ENCODE measurements at regions not wholly inside any gene's neighbourhood (a gene's known extent, or its start where the extent isn't known, plus 50 kb on each side); places are given as distances from the start of the nearest gene placed in this dataset.
A peak's percentile ranks its signal among the peaks of the same experiment; 100 is the strongest.
"Not testable (repeated sequence)": the region's sequence is repeated elsewhere in the genome, so short reads cannot be mapped to it uniquely, and the experiment has no call there.

DNA sequence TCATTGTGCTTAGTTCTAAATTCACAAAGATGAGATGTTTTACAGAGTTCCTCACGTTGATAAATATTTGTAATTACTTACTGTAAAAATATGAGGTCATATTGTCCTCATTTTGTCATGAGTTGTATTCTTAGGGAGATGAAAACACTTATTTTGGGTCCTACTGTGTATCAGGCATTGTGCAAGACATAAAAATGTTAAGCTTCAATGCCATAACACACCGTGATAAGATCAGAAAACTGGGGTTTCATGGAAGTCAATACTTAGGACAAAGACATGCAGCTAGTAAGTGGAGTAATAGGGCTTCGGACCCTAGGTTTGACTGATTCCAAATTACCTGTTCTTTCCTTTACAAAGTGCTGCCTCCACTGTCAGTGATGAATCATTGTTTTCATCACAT lies 720.7 kb upstream of the ZP4 start:
- DNase-seq (ENCODE audit: low read depth, low spot score) = no peak
- in situ Hi-C loops (cut with HindIII; ENCODE audit: low pct_unique_long_range_greater_than_20kb, low sequenced_read_pairs) = no loop called here

DNA sequence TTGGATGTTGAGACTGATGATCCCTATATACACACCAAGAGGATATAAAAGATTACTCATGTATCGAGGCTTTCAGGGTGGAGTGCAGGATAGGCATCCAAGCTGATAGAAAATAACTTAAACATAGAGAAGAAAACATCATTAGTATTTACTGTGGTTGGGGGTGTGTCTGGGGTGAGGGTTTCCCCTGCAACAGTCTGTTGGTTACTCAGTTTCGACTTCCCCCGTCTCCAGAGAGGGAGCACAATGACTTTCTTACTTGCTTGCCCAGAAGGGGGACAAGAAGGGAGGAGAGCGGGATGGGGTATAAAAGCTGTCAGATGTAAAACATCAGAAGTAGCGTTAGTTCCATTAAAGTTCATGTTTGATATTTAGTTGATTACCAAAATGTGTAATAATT lies 717.4 kb upstream of the ZP4 start:
- no peak for DNase-seq (ENCODE audit: low read depth, low spot score)
- in situ Hi-C loops (cut with HindIII; ENCODE audit: low pct_unique_long_range_greater_than_20kb, low sequenced_read_pairs) = no loop called here

DNA sequence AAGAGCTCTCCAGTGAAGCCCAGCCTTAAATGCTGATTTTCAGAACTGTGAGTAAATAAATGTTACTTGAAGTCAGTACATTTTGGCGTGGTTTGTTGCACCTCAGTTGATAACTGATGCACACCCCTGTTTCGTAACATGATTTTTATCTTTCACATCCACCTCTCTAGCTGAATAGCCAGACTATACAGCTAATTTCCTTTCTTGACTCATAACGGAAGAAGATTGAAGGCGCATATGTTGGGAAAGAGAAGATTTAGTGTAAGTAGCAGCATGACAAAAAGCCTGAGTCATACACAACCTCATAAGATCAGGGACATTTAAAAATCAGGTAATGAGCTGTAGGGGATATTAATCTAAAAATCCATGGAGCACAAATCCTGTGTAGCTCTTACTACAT lies 716.2 kb upstream of the ZP4 start:
- DNase-seq (ENCODE audit: low read depth, low spot score) = no peak

DNA sequence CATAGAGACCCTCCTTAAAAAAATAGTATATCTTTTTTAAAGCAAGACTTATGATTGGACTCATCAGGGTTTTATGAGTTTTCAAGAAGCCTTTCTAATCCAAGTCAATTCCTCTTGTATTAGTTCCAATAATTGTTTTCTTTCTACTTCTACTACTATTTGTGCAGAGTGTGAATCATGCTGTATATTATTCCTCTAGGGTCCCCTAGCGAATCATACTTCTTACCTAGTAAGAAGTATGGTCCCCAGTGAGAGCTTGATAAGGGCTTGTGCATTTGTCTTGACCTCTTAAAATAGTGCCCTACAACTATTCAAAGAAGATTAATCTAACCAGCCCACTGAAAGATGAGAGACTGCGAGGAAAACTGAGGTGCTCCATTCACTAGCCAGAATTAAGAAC lies 715.7 kb upstream of the ZP4 start:
- no peak for DNase-seq (ENCODE audit: low read depth, low spot score)
- in situ Hi-C loops (cut with HindIII; ENCODE audit: low pct_unique_long_range_greater_than_20kb, low sequenced_read_pairs) = no loop called here

More for the DNA sequence above, 716.2 kb upstream of the ZP4 start:
- in situ Hi-C loops (cut with HindIII; ENCODE audit: low pct_unique_long_range_greater_than_20kb, low sequenced_read_pairs) = no loop called here

DNA sequence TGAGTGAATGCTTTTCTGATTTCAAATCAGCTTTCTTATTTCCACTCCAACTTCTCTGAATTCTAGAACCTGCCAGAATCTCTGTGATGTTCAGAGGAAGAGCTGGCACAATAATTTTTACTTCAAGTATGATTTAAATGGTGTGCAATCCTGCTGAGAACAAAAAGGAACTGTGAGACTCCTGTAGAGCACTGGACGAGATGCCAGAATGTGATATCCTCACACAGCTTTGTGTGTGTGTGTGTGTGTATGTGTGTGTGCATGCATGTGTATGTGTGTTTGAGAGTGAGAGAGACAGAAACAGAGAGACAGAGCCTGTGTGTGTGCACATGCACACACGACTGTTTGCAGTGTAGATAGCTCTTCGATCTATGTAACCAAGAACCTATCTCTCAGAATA lies 713.6 kb upstream of the ZP4 start:
- no peak for DNase-seq (ENCODE audit: low read depth, low spot score)
- in situ Hi-C loops (cut with HindIII; ENCODE audit: low pct_unique_long_range_greater_than_20kb, low sequenced_read_pairs) = no loop called here

DNA sequence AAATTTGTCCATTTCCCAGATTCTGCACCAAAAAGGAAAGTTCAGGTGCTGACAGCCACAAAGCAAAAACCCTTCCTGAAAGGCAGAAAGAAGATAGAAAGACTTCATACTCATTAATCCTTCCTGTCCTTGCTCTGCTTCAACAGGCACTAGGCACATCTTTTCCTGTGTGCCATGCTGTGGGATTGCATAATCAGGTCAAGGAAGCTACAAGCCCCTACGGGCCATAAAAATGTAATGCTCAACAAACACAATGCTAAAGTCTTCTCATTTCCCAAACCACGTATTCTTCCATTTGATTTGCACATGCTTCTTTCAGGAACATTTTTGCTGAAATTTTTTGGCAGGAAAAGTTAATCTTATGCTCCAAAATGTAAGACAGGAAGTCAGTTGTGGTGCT lies 710.9 kb upstream of the ZP4 start:
- DNase-seq (ENCODE audit: low read depth, low spot score); in situ Hi-C loops (cut with HindIII; ENCODE audit: low pct_unique_long_range_greater_than_20kb, low sequenced_read_pairs): not testable (repeated sequence)

DNA sequence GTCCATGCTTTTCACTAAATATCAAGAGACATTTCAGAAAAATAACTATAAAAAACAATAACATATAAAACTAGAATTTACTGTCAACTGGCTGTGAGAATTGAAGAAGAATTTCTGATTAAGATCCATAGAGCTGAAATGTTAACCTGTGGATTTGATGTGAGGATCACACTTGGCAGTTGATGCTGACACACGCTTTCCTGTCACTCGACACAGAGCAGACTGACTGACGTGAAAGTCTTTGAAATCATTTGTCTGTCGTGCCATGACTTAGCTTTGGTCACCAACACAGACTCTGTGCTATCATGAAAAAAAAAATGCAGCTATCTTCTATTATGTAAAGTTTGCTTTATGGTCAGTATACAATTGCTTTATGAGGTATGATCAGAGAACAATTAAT lies 706.0 kb upstream of the ZP4 start:
- no peak for DNase-seq (ENCODE audit: low read depth, low spot score)
- in situ Hi-C loops (cut with HindIII; ENCODE audit: low pct_unique_long_range_greater_than_20kb, low sequenced_read_pairs) = no loop called here

DNA sequence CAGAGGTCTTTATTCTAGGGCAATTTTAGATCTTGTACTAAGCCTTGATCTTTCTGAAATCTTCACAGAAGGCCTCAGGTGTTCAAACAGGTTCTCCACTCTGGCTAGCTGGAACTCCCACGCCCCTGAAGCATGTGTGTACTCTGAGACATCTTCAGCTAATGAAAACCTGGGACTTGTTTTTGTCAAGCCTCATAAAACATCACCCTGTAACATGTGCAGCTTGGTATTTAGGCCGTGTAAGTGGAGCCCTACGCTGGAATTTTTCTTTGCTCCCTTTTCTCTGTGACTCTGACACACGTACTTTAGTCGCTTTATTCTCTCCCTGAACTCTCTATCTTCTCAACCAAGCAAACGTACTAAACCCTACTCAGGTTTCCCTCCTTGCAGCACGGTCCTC lies 701.9 kb upstream of the ZP4 start:
- no peak for DNase-seq (ENCODE audit: low read depth, low spot score)
- in situ Hi-C loops (cut with HindIII; ENCODE audit: low pct_unique_long_range_greater_than_20kb, low sequenced_read_pairs) = no loop called here

DNA sequence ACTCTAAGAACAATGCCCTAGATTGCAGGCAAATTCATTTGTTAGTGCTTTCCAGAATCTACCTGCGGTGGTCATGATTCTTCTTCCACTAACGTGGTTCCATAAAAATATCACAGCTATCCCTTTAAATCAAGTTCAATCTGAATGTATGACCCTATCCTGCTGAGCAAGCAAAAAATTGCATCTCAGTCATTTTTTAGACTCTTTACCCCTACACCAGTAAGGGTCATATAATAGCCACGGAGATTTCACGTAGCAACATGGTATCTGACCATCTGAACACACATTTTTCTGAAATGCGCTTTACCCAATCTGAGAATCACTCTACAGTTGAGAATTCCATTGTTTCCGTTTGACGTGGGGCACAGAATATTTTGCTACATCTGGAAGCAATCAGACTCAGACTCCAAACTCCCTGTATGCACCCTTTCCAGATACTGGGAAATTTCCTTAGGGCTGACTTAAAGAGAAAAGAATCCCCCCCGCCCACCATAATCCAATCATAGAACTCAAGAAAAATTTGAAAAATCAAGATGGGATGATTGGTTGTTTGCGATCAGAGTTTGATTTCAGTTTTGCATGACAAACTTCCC lies 699.2 kb upstream of the ZP4 start:
- DNase-seq (ENCODE audit: low read depth, low spot score) = no peak
- in situ Hi-C loops (cut with HindIII; ENCODE audit: low pct_unique_long_range_greater_than_20kb, low sequenced_read_pairs) = no loop called here

DNA sequence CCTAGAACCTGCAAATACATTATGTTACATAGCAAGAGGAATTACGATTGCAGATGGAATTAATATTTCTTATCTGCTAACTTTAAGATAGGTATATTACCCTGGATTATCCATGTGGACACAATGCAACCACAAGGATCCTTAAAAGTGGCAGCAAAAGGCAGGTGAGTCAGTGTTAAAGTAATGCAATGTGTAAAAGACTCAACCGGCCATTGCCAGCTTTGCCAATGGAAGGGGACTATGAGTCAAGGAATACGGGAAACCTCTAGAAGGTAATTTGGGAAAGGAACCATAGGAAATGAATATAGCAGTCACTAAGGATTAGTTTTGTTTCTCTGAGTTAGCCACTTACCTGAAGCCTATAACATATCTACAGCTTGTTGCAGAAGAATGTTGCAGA lies 692.1 kb upstream of the ZP4 start:
- in situ Hi-C loops (cut with HindIII; ENCODE audit: low pct_unique_long_range_greater_than_20kb, low sequenced_read_pairs) = no loop called here

DNA sequence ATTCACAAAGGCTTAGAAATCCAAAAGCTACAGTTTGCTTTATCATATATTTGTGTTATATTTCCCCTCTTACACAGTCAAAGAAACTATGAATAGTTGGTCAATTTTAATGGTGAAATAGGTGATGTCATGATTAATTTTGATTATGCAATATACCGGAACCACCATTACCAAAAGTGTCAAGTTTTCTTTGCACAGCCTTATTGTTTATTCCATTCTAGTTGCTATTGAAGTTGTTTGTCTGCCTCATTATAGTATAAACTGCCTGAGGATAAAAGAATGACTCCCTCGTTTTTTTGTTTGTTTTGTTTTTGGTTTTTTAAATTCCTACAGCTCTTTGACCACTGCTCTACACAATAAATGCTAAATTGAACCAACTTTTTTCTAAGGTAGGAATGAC lies 690.6 kb upstream of the ZP4 start:
- in situ Hi-C loops (cut with HindIII; ENCODE audit: low pct_unique_long_range_greater_than_20kb, low sequenced_read_pairs) = no loop called here
- DNase-seq (ENCODE audit: low read depth, low spot score) = no peak

More for the DNA sequence above, 692.1 kb upstream of the ZP4 start:
- no peak for DNase-seq (ENCODE audit: low read depth, low spot score)

DNA sequence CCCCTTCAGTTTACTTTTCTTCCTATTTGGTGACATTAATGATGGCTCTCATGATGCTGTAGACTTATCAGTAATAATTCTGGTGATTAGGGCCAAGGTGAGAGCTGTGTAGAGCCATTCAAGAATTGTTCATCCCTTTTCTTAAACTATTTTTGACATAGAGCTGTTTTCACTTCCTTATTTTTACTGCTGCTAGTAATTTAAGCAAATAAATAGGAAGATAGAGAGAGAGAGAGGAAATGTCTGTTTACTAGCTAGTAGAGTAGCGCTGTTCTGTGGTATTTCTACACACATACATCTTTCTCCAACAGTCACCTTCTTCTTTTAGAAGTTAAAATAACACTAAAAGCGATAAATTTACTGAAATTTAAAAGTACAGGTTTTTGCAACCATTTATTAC lies 678.0 kb upstream of the ZP4 start:
- in situ Hi-C loops (cut with HindIII; ENCODE audit: low pct_unique_long_range_greater_than_20kb, low sequenced_read_pairs) = no loop called here
- no peak for DNase-seq (ENCODE audit: low read depth, low spot score)

DNA sequence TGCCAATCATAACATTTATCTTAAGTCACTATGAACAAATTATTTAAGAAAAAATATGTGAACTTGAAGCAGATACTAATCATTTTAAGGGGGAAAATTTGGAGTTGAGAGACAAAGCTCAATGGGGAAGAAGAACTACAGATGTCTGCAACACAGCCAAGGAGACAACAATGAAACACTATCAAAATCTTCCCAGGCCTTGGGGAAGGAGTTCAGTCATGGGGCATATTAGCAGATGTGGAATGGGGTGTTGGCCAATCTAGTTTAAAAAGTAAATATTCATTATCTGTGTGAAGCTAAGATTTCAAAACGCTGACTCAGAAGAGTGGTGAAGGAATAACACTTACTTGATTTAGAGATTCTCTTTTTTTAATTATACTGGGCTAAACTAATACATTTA lies 671.6 kb upstream of the ZP4 start:
- in situ Hi-C loops (cut with HindIII; ENCODE audit: low pct_unique_long_range_greater_than_20kb, low sequenced_read_pairs) = no loop called here
- no peak for DNase-seq (ENCODE audit: low read depth, low spot score)

DNA sequence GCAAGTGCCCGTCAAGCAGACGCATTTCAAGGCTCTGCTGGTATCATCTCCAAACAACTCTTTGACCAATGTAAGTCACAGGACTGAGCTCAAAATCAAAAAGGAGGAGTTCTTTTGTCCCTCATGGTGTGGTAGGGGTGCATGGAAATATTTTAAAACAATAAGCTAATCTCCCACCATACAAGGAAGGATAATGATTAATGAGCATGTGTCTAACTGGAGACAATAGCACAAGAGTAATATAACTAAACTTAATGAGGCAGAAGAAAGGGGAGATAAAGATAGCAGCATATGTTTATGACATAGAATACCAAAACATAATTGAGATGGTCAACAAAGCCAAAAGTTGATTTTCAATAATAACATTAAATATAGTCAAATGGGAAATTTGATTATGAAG lies 668.0 kb upstream of the ZP4 start:
- no peak for DNase-seq (ENCODE audit: low read depth, low spot score)
- in situ Hi-C loops (cut with HindIII; ENCODE audit: low pct_unique_long_range_greater_than_20kb, low sequenced_read_pairs) = no loop called here

DNA sequence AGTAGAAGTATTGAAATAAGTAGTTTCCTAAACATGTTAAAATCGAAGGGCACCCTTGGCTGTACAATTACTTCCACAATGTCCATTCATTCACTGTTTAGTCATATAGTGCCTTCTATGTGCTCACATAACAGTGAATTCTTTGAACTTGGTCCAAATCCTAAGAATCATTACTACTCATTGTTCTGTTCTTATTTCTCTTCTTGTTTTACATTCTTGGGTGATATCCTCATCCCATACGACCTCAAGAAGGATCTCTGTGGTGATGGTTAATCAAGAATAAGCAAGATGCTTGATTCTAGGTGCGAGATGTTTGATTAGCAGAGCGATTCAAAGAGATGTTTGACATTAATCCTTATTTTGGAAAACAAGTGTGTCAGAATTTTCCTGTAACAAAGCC lies 667.4 kb upstream of the ZP4 start:
- peak; percentile 5 for DNase-seq (ENCODE audit: low read depth, low spot score)

DNA sequence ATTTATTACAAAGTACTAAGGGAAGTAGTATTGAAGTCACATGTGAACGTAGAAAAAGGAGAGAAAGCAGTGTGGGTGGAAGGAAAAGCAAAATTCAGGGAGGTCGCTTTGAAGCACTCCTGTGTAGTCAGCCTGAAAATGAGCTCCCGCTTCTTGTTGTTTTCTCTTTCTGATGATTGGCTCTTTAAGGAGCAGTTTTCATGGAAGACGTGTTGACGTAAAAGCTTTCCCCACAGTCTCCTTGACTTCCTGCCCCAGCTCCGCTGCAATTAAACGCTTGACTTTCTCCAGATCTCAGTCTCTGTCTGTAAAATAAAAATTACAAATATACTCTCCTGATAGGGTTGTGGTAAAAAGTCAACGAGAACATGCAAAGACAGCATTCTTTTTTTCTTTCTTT lies 661.5 kb upstream of the ZP4 start:
- peak; percentile 25 for DNase-seq (ENCODE audit: low read depth, low spot score)
- in situ Hi-C loops (cut with HindIII; ENCODE audit: low pct_unique_long_range_greater_than_20kb, low sequenced_read_pairs) = no loop called here

More for the DNA sequence above, 667.4 kb upstream of the ZP4 start:
- in situ Hi-C loops (cut with HindIII; ENCODE audit: low pct_unique_long_range_greater_than_20kb, low sequenced_read_pairs) = no loop called here

DNA sequence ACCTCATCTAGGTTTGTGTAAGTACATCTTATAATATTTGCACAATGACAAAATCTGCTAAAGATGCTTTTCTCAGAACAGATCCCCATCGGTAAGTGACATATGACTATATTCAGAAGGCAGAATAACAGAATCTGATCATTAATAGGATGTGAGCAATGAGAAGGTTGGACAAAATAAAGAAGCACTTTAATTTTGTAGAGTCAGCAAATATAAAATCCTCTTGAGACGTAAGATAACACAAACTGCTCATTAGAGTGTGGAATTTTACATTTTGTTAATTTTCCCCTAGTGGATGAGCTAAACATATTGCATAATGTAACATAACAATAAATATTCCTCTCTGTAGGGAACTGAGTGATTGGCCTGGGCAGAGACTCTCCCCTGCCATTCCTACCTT lies 658.4 kb upstream of the ZP4 start:
- in situ Hi-C loops (cut with HindIII; ENCODE audit: low pct_unique_long_range_greater_than_20kb, low sequenced_read_pairs) = no loop called here
- DNase-seq (ENCODE audit: low read depth, low spot score) = no peak

DNA sequence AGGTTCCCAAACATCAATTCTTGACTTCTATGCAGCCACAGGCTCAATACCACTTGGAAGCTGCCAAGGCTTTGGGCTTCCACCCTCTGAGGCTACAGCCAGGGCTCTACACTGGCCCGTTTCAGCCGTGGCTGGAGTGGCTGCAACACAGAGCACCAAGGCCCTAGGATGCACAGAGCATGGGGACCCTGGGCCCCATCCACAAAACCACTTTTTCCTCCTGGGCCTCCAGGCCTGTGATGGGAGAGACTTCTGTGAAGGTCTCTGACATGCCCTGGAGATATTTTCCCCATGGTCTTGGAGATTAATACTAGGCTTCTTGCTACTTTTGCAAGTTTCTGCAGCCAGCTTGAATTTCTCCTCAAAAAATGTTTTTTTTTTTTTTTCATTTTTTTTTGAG lies 655.4 kb upstream of the ZP4 start:
- no peak for DNase-seq (ENCODE audit: low read depth, low spot score)
- in situ Hi-C loops (cut with HindIII; ENCODE audit: low pct_unique_long_range_greater_than_20kb, low sequenced_read_pairs) = no loop called here

DNA sequence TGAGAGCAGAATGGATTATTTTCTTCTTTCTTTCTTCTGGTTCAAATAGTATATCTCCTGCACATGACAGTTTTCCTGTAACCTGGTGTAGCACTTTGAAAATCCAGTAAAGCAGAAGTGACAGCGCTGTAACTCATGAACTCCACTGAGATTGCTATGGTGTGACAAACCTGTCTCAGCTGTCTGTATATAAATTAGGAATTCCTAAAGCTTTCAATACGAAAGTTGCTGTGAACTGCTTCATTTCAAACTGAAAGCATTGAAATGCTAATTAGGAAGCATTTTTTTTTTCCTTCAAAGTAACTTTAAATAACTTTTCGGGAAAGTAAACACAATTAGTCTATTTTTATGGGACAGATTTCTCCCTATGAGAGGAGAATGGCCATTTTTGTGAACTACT lies 646.9 kb upstream of the ZP4 start:
- in situ Hi-C loops (cut with HindIII; ENCODE audit: low pct_unique_long_range_greater_than_20kb, low sequenced_read_pairs) = no loop called here
- no peak for DNase-seq (ENCODE audit: low read depth, low spot score)

DNA sequence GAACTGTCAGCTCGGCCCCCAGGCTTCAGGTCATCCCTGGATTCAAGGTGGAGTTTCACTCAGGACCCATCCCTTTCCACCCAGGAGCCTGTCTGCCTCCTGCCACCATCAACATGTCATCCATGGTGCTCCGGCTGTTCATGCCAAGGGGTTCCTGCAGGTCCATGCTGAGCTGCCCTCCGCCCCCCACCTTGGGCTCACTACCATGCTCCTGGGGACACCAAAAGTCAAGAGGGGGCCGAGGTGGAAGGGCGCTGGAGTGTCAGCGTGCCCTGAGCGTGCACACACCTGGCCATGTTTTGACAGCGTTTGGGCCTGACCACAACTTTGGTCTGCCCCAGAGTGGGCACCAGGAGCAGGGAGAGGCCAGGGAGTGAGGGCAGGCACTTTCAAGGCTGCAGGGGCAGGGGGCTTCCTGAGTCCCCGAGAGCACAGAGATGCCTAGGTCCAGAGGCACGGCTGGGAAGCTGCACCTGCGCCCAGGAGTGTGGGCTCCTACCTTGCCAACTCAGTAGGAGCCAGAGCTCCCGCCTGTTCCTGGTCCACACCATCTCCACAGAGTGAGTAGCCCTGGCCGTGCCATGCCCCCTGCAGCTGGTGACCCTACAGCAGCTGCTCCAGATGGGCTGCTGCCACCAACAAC lies 639.6 kb upstream of the ZP4 start:
- DNase-seq (ENCODE audit: low read depth, low spot score) = no peak
- in situ Hi-C loops (cut with HindIII; ENCODE audit: low pct_unique_long_range_greater_than_20kb, low sequenced_read_pairs) = no loop called here
